ENCODE measurements at regions not wholly inside any gene's neighbourhood (a gene's known extent, or its start where the extent isn't known, plus 50 kb on each side); places are given as distances from the start of the nearest gene placed in this dataset.

- no peak for TF ChIP-seq POLR2A (IDR thresholded peaks at IDR 0.05)
- no peak for TF ChIP-seq CTCF (IDR thresholded peaks at IDR 0.05)
- no peak for TF ChIP-seq EP300 (IDR thresholded peaks at IDR 0.05)
Measured at GRCh38 chr5:82912462-82912861, 164.7 kb downstream of the TMEM167A start.

Data from tibial nerve (tissue), 4 donors.